ENCODE measurements at regions not wholly inside any gene's neighbourhood (a gene's known extent, or its start where the extent isn't known, plus 50 kb on each side); places are given as distances from the start of the nearest gene placed in this dataset.

DNA sequence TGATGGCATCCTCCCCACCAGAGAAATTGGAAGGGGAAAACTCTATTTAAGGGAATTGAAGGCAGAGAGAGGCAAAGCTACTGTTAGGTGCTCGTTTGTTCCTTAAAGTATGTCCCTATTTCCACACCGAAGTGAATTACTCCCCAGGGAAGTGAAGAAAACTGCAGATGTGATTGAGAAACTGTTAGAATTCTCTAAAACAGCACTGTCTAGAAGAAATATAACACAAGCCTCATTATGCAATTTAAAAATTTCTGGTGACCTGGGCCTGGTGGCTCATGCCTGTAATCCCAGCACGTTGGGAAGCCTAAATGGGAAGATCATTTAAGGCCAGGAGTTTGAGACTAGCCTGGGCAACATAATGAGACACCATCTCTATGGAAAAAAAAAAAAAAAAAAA lies 305.0 kb downstream of the SHQ1 start:
- TF ChIP-seq CTCF (IDR thresholded peaks at IDR 0.05): no peak
- no peak for TF ChIP-seq POLR2A (IDR thresholded peaks at IDR 0.05)

Data from right lobe of liver (tissue), 4 donors.